ENCODE measurements at regions not wholly inside any gene's neighbourhood (a gene's known extent, or its start where the extent isn't known, plus 50 kb on each side); places are given as distances from the start of the nearest gene placed in this dataset.
"Not testable (repeated sequence)": the region's sequence is repeated elsewhere in the genome, so short reads cannot be mapped to it uniquely, and the experiment has no call there.

- DNase-seq (ENCODE audit: low spot score) = no peak
Observed at GRCh38 chr16:47858333-47858982, 297.3 kb downstream of the ABCC12 start.

- DNase-seq (ENCODE audit: low spot score) = no peak
Observed at GRCh38 chr16:47855431-47855830, 300.4 kb downstream of the ABCC12 start.

DNA sequence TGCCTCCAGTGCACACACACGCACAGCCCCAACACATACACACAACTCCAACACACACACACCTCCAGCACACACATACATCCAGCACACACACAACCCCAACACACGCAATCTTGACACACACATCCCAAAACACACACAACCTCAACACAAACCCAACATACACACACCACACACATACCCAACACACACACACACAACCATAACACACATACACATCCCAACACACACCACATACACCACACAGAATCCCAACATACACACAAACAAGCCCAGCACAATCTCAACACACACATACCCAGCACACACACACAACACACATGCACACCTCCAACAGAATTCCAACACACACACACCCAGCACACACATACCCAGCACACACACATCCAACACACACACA, 301.1 kb downstream of the ABCC12 start:
- DNase-seq (ENCODE audit: low spot score) = no peak

GRCh38 chr16:47852991-47853390, 302.8 kb downstream of the ABCC12 start:
- DNase-seq (ENCODE audit: low spot score) = no peak

GRCh38 chr16:47851146-47851545, 304.6 kb downstream of the ABCC12 start:
- no peak for DNase-seq (ENCODE audit: low spot score)

- no peak for DNase-seq (ENCODE audit: low spot score)
Observed at GRCh38 chr16:47849736-47850135, 306.1 kb downstream of the ABCC12 start.

DNA sequence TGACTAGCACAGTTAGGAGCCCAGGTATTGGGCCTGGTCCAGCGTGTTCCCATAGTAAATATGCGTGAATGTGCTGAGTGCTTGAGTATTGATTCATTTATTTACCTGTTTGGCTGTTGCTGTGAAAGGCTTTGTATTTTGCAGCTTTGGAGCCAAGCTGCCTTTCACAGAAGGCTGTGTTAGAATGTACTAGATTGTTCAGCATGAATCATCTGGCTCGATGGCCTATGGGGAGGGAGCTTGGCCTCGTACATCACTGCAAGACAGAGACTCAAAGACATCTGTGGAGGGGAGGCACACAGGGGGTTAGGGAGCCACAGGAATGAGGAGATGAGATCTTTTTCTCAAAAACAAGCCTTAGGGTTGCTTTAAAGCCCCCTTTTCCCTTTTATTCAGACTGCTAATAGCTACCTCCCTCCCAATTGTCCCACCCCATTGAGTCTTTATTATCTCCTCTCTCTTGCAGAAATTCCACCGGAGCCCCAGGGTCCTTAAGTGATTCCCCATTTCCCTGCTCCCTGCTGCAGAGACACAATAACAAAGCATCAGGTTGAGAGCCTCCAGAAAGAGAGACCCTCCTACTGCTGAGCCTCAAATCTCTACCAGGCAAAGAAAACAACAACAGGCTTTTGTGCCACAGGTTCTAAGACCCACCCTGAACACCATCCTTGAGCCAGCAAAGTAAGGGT, 307.2 kb downstream of the ABCC12 start:
- no peak for DNase-seq (ENCODE audit: low spot score)

GRCh38 chr16:47847220-47847970, 308.4 kb downstream of the ABCC12 start:
- no peak for DNase-seq (ENCODE audit: low spot score)

DNA sequence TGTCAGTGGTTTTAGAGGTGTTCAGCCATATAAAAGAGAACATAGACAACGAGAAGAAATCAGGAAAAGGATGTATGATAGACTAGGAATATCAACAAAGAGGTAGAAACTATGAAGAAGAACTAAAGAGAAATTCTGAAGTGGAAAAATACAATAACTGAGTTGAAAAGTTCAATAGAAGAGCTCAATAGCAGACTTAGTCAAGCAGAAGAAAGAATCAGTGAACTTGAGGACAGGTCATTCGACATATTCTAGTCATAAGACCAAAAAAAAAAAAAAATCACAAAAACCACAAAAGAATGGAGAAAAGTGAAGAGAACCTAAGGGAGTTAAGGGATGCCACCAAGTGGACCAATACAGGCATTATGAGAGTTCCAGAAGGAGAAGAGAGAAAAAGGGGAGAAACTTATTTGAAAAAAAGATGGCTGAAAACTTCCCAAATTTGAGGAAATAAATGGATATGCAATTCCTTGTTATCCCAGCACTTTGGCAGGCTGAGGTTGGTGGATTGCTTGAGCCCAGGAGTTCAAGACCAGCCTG, 321.2 kb downstream of the ABCC12 start:
- no peak for DNase-seq (ENCODE audit: low spot score)

DNA sequence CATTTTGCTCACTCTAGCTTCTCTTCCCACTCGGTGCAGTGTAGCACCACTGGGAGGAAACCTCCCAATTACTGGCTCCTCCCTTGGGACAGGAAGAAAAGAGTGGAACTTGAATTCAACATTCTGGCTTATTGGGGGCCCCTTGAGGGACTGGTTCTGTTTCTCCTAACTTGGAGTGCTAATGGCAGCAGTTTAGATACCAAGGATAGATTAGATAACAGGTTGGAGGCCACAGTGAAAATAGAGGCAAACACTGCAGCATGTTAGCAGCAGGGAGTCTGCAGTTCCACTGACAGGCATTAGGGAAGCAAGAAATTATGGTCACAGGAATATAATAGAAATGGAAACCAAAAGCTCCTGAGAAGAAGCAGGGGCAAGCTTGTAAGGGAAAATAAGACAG, 322.0 kb downstream of the ABCC12 start:
- DNase-seq (ENCODE audit: low spot score) = no peak

- DNase-seq (ENCODE audit: low spot score) = no peak
Observed at GRCh38 chr16:47829850-47830600, 325.8 kb downstream of the ABCC12 start.

DNA sequence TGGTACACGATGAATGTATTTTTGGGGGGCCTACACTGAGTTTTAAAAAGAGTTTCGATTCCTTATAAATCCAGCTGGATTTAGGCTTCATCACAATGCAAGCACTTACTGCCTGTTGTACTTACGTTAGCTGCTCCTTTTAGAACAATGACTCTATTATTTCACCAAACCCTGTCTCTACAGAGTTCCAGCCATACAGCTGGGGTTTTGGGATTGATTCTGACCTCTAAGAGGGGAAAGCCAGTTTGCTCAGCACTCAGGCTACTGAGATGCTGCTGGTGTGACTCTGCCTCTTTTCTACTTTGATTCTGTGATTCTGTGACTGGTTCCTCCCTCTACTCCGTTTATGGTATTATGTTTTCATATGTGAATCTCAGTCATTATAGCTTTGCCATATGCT, 329.7 kb downstream of the ABCC12 start:
- DNase-seq (ENCODE audit: low spot score) = no peak

DNA sequence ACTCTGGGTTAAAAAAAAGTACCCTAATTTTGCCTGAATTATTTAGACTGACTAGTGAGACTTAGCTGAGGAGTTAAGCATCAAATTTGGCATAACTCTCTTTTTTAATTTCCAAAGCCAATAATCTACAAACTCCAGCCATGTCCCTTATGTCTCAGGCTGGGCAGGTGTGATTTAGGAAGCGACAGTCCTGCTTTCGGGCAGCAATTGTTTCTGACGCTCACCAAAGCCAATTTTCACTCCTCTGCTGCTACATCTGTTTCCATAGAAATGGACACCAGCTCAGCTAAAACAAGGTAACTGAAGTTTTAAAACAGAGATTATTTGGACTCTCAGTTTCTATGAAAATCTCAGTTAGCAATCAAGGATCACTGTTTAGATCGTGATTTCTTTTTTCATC, 338.7 kb downstream of the ABCC12 start:
- no peak for DNase-seq (ENCODE audit: low spot score)

DNA sequence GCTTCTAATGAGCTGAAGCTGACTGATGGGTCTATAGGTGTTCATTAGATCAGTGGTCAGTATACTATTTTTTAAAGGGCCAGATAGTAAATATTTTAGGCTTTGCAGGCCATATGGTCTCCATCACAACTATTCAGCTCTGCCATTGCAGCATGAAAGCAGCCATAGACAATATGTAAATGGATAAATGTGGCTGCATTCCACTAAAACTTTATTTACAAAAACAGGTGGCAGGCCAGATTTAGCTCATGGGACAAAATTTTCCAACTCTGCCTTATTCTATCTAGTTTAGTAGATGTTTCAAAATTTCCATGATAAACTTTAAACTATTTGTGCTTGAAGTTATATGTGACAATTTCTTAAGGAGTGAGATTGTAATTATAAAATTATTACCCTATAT, 339.3 kb downstream of the ABCC12 start:
- no peak for DNase-seq (ENCODE audit: low spot score)

DNA sequence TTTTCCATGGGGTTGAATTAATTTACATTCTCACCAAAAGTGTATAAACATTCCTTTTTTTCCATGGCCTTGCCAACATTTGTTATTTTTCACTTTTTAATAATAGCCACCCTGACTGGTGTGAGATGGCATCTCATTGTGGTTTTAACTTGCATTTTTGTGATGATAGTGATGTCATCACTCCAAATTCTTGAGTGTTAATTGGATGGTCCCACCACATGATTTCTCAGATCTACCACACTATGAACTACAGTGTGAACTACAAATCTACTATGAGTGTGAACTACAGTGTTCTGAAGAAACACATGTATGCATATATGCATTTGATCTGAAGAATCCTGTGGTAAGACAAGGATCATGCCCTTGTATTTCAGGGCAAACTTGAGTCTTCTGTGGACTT, 340.1 kb downstream of the ABCC12 start:
- no peak for DNase-seq (ENCODE audit: low spot score)

GRCh38 chr16:47811758-47812157, 344.0 kb downstream of the ABCC12 start:
- DNase-seq (ENCODE audit: low spot score) = not testable (repeated sequence)

DNA sequence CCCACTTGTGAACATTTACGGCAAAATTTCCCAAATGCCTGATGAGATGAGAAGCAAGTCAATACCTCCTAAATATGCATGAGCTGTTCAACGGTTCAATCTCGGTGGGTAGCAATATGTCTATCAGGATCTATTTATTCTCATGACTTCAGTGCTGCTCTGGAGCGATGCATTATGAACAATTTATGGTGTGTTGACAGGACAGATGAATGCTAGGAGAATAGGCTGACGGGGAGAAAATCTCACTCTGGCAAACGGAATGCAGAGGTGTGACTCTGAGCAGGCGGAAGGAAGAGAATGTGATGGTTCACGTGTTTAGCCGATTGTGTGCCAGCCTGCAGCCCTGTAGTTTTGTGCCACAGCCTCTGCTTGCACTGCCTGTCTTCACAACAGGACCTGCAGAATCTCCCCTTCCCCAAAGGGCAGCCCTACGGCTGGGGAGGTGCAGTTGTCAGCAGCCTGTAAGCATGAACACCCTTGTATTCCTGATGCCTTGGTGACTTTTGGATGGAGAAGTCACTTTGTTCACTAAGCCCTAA, 345.2 kb downstream of the PHKB start:
- no peak for DNase-seq (ENCODE audit: low spot score)

GRCh38 chr16:47787696-47788095, 326.6 kb downstream of the PHKB start:
- DNase-seq (ENCODE audit: low spot score) = no peak

- DNase-seq (ENCODE audit: low spot score) = no peak
Observed at GRCh38 chr16:47781673-47782072, 320.5 kb downstream of the PHKB start.

GRCh38 chr16:47780213-47780875, 319.2 kb downstream of the PHKB start:
- DNase-seq (ENCODE audit: low spot score) = no peak

Measured in RKO (cell line).